Ovary (tissue), 7 donors: ENCODE measurements at regions not wholly inside any gene's neighbourhood (a gene's known extent, or its start where the extent isn't known, plus 50 kb on each side); places are given as distances from the start of the nearest gene placed in this dataset.

ENCODE experiments used
- DNase-seq, 5 donors: peaks; one replicate each; pipeline ENCODE4 v3.0.0-alpha.2; 2019 to 2020
- H3K27ac ChIP-seq, 2 donors: fragments of 200-600 bp; one replicate each; pipeline versions ENCODE4 v1.5.1 to v1.8.0; 2019 to 2022
- H3K27me3 ChIP-seq: fragments of 200-600 bp; one replicate; pipeline ENCODE4 v1.8.0; 2022
- H3K36me3 ChIP-seq: fragments of 200-600 bp; sonication (generic); one replicate; pipeline ENCODE4 v1.5.1; 2019
- H3K4me1 ChIP-seq: one replicate; pipeline ENCODE4 v1.8.1; 2013; ENCODE audit warnings: mild to moderate bottlenecking, moderate library complexity; ENCODE audit not compliant: insufficient read depth
- H3K4me3 ChIP-seq: fragments of 200-600 bp; sonication (generic); one replicate; pipeline ENCODE4 v1.5.1; 2017
- H3K9me3 ChIP-seq, 2 donors: fragments of 200-600 bp in 1 of 2; sonication (generic) in 1 of 2; one replicate each; pipeline versions ENCODE4 v1.5.1 to v1.8.1; 2013 to 2019; ENCODE audit warnings: mild to moderate bottlenecking in 1 of 2, moderate library complexity in 1 of 2
- EP300 ChIP-seq: sonication (generic); formaldehyde crosslinking; IDR thresholded peaks from one replicate; pipeline ENCODE4 v1.6.1; 2017; ENCODE audit warnings: antibody characterized with exemption
- POLR2A ChIP-seq: fragments of 450-650 bp; IDR thresholded peaks from one replicate; pipeline ENCODE4 v1.6.1; 2017; ENCODE audit warnings: antibody characterized with exemption, mild to moderate bottlenecking, moderate library complexity
- WGBS, 3 donors: extraction: QIAGEN DNeasy Blood & Tissue Kit in 1 of 3; methylation state at CpG; one replicate each; pipeline versions ENCODE4 v1.1.5 to v1.1.7; 2013 to 2017; 5-methylcytosine and 5-hydroxymethylcytosine counted together
- intact Hi-C, 4 donors: fragments of 100-400 bp; cut with DNase I; formaldehyde crosslinking; loops; one replicate each; pipeline versions ENCODE4 v1.11.0 to v1.15.1; 2022 to 2023
- TF ChIP-seq, protein P1 (sequence below), 3 donors: fragments of 450-650 bp in 2 of 3; fragments of 200-600 bp in 1 of 3; IDR thresholded peaks; one replicate each; pipeline versions ENCODE4 v1.5.1 to v1.8.0; 2016 to 2022; ENCODE audit warnings: antibody characterized with exemption in 3 of 3, mild to moderate bottlenecking in 1 of 3
- donor health status: DM: no; HTN: no; CAD: no; lungs with moderate emphysema.
- donor health status: DM: no; HTN: no; CAD: no.
- donor health status: Bipolar disorder and iron deficiency.
- donor health status: DM: no; HTN: no; CAD: no.
- donor health status: DM: yes; HTN: yes; CAD: no.

DNA sequence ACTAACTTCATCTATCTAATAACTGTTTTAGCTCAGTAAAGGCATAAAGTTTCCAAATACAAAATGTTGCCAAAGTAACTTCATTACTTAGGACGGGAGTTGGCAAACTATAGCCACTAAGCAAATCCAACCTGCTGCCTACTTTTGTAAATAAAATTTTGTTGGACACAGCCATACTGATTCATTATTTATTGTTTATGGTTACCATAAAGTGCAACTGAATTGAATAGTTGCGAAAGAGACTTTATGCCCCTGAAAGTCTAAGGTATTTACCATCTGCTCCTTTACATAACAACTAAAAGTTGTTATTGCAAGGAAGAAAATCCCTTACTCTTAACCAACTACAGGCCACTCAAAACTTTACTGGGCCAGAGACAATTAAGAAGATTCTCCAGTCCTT, 256.7 kb upstream of the RBBP8 start:
- Histone ChIP-seq H3K27ac (no peak overlapping the region), H3K4me1 (no peaks in the 10 kb centered on the region)
- intact Hi-C loops, result no loop called here

DNA sequence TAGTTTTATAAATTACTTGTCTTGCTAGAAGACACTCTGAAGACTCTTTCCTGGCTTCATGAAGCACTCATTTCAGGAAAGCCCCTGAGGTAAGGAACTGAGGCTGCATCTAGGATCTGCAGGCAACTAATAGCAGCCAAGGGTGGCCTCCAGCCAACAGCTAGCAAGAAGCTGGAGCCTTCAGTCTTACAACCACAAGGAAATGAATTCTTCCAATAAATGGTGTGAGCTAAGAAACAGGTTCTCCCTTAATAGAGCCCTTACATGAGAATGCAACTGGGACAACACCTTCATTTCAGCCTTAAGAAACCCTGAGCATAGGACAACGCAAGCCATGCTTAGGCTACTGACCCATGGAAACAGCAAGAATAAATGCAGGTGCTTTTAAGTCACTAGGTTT, 254.6 kb upstream of the RBBP8 start:
- Histone ChIP-seq H3K36me3 (no peaks in the 10 kb centered on the region), H3K9me3 (no peaks in the 10 kb centered on the region), H3K4me1 (peaks cover 2% of the 10 kb centered on the region), H3K27ac (no peak overlapping the region), H3K4me3 (no peak overlapping the region), H3K27me3 (no peaks in the 10 kb centered on the region)
- DNase-seq, result no peak
- TF ChIP-seq, protein P1, sequence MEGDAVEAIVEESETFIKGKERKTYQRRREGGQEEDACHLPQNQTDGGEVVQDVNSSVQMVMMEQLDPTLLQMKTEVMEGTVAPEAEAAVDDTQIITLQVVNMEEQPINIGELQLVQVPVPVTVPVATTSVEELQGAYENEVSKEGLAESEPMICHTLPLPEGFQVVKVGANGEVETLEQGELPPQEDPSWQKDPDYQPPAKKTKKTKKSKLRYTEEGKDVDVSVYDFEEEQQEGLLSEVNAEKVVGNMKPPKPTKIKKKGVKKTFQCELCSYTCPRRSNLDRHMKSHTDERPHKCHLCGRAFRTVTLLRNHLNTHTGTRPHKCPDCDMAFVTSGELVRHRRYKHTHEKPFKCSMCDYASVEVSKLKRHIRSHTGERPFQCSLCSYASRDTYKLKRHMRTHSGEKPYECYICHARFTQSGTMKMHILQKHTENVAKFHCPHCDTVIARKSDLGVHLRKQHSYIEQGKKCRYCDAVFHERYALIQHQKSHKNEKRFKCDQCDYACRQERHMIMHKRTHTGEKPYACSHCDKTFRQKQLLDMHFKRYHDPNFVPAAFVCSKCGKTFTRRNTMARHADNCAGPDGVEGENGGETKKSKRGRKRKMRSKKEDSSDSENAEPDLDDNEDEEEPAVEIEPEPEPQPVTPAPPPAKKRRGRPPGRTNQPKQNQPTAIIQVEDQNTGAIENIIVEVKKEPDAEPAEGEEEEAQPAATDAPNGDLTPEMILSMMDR (IDR thresholded peaks at IDR 0.05), result no peak
- intact Hi-C loops, result no loop called here
- WGBS, 3 donors, result 94 to 100% (median 94%) methylated on average over 1 of the region's 1 CpG

More for the DNA sequence above, 256.7 kb upstream of the RBBP8 start:
- TF ChIP-seq, protein P1 (IDR thresholded peaks at IDR 0.05), result no peak
- no peak for TF ChIP-seq POLR2A
- H3K4me3 ChIP-seq, result no peak overlapping the region
- 67 to 74% (median 71%) methylated on average over 2 of the region's 2 CpGs for WGBS, 3 donors
- no peaks in the 10 kb centered on the region for H3K9me3 ChIP-seq
- DNase-seq, result no peak
- H3K27me3 ChIP-seq, result no peaks in the 10 kb centered on the region
- H3K36me3 ChIP-seq, result no peaks in the 10 kb centered on the region

DNA sequence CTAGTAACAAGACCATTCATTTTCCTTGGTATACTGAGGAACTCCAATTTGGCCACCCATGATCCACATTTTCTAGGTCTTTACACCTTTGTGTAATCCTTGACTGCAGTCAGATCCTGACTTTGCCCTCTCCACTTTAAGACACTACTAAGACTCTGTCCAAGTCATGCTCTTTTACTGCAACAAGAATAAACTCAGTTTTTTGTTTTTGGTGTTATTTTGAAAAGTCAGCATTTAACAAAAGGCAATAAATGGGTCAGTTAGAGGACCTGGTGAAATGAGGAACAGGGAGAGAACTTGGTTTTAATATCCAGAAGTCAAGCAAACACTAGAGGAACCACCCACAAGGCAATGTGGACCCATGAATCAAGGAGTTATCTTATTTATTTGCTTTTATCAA, 252.2 kb upstream of the RBBP8 start:
- no peak overlapping the region for H3K27ac ChIP-seq

DNA sequence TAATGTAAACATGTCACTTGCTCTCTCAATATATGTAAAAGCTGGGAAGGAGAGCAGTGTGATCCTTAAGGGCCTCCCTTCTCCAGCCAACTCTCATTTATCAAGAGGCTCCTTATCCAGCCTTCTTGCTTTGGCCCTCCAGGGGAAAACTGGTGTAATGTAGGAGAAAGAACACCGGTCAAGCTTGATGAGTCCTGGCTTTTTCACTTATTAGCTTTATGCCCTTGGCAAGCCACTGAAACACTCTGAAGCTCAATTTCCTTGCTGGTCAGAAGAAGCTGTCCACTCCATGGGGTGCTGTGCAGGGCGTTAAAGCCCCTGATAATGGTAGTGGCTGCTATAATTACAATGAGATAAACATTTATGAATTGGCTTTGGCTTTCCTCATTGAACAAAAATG, 251.2 kb upstream of the RBBP8 start:
- Histone ChIP-seq H3K27me3 (no peaks in the 10 kb centered on the region), H3K4me1 (peaks cover 2% of the 10 kb centered on the region), H3K27ac (no peak overlapping the region), H3K9me3 (no peaks in the 10 kb centered on the region), H3K36me3 (no peaks in the 10 kb centered on the region), H3K4me3 (no peak overlapping the region)
- no peak for DNase-seq
- WGBS, 3 donors, result 18 to 35% (median 33%) methylated on average over 2 of the region's 2 CpGs
- TF ChIP-seq, protein P1 (IDR thresholded peaks at IDR 0.05), result no peak
- TF ChIP-seq EP300, result no peak
- no peak for TF ChIP-seq POLR2A
- intact Hi-C loops, result no loop called here

More for the DNA sequence above, 252.2 kb upstream of the RBBP8 start:
- intact Hi-C loops, result no loop called here
- Histone ChIP-seq H3K9me3 (no peaks in the 10 kb centered on the region), H3K27me3 (no peaks in the 10 kb centered on the region), H3K4me3 (no peak overlapping the region), H3K36me3 (no peaks in the 10 kb centered on the region), H3K4me1 (peaks cover 2% of the 10 kb centered on the region)
- no peak for DNase-seq
- no peak for TF ChIP-seq EP300
- TF ChIP-seq POLR2A, result no peak
- TF ChIP-seq, protein P1 (IDR thresholded peaks at IDR 0.05), result no peak

DNA sequence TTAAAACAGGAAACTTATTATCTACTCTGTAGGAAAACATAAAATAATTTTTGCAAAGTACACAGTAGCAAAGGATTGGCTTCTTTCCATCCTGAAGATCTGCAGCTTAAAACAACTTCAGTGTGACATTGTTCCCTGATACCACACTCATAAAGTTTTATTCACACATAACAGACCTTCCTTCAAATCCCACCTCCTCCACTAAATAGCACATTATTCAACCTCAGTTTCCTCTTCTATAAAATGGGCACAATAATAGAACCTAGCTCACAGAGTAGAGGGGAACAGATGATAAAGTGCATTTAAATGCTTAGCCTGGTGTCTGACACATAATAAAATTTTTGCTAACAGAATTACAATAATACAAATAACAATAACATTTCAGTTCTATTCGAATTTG, 250.4 kb upstream of the RBBP8 start:
- Histone ChIP-seq H3K9me3 (no peaks in the 10 kb centered on the region), H3K27me3 (no peaks in the 10 kb centered on the region), H3K4me1 (peaks cover 2% of the 10 kb centered on the region), H3K27ac (no peak overlapping the region), H3K36me3 (no peaks in the 10 kb centered on the region), H3K4me3 (no peak overlapping the region)
- intact Hi-C loops, result no loop called here
- TF ChIP-seq POLR2A, result no peak
- WGBS, 3 donors, result 0 to 6% (median 3%) methylated on average over 1 of the region's 1 CpG
- DNase-seq, result no peak
